CD4-positive, alpha-beta memory T cell (primary cell): ENCODE measurements at regions not wholly inside any gene's neighbourhood (a gene's known extent, or its start where the extent isn't known, plus 50 kb on each side); places are given as distances from the start of the nearest gene placed in this dataset.

ENCODE experiments used
- CTCF ChIA-PET: fragments of 350-600 bp; sonication (Branson Sonifier 250); formaldehyde crosslinking; loops from one replicate; lab custom pipeline; 2021; ENCODE audit warnings: inconsistent platforms; ENCODE audit not compliant: partially characterized antibody; lab: Charles Lee
- POLR2A ChIA-PET: fragments of 350-600 bp; sonication (Branson Sonifier 250); formaldehyde crosslinking; loops from one replicate; lab custom pipeline; 2021; ENCODE audit not compliant: partially characterized antibody; lab: Charles Lee
- DNase-seq, 5 donors: peaks; one replicate each; pipeline versions ENCODE4 v3.0.0 to v3.0.0-alpha.2; 2020 to 2022; ENCODE audit warnings: mixed read lengths in 1 of 5
- H3K27ac ChIP-seq: one replicate; pipeline ENCODE4 v1.7.0; 2013; ENCODE audit warnings: low read depth, low read length
- H3K27me3 ChIP-seq: 2 replicates; pipeline ENCODE4 v1.7.0; 2013; ENCODE audit warnings: mild to moderate bottlenecking, low read length, moderate library complexity; ENCODE audit not compliant: insufficient read depth
- H3K36me3 ChIP-seq: 2 replicates; pipeline ENCODE4 v1.7.0; 2013; ENCODE audit warnings: mild to moderate bottlenecking, low read length, moderate library complexity; ENCODE audit not compliant: insufficient read depth
- H3K4me1 ChIP-seq: 2 replicates; pipeline ENCODE4 v1.7.0; 2013; ENCODE audit warnings: mild to moderate bottlenecking, low read length, moderate library complexity; ENCODE audit not compliant: insufficient read depth
- H3K4me3 ChIP-seq, 2 donors: one replicate each; pipeline ENCODE4 v1.7.0; 2013; ENCODE audit warnings: low read length in 2 of 2, mild to moderate bottlenecking in 1 of 2
- H3K9me3 ChIP-seq, 2 donors: one replicate each; pipeline ENCODE4 v1.7.0; 2013; ENCODE audit warnings: low read length in 2 of 2, control low read depth in 1 of 2; ENCODE audit not compliant: control insufficient read depth in 1 of 2
- H3K27ac Mint-ChIP-seq, 7 donors: one replicate each; pipeline ENCODE4 v1.8.0; 2020 to 2021; ENCODE audit warnings: mixed read lengths in 7 of 7, mild to moderate bottlenecking in 6 of 7, inconsistent platforms in 3 of 7, moderate library complexity in 3 of 7
- H3K27me3 Mint-ChIP-seq, 2 donors: one replicate each; pipeline ENCODE4 v1.8.0; 2020 to 2021; ENCODE audit warnings: mixed read lengths in 2 of 2
- H3K36me3 Mint-ChIP-seq, 2 donors: one replicate each; pipeline ENCODE4 v1.8.0; 2020 to 2021; ENCODE audit warnings: mixed read lengths in 2 of 2, inconsistent platforms in 1 of 2, mild to moderate bottlenecking in 1 of 2
- H3K4me1 Mint-ChIP-seq, 4 donors: one replicate each; pipeline ENCODE4 v1.8.0; 2020 to 2021; ENCODE audit warnings: mixed read lengths in 4 of 4, mild to moderate bottlenecking in 1 of 4
- H3K4me3 Mint-ChIP-seq, 8 donors: one replicate each; pipeline ENCODE4 v1.8.0; 2020 to 2021; ENCODE audit warnings: mixed read lengths in 8 of 8, mild to moderate bottlenecking in 7 of 8, moderate library complexity in 6 of 8, inconsistent platforms in 3 of 8
- H3K9me3 Mint-ChIP-seq, 8 donors: one replicate each; pipeline ENCODE4 v1.8.0; 2020 to 2021; ENCODE audit warnings: mixed read lengths in 8 of 8, mild to moderate bottlenecking in 5 of 8, inconsistent platforms in 3 of 8, moderate library complexity in 1 of 8
- intact Hi-C: fragments of 100-400 bp; cut with micrococcal nuclease; formaldehyde crosslinking; loops from one replicate; pipeline ENCODE4 v1.15.1; 2023

DNA sequence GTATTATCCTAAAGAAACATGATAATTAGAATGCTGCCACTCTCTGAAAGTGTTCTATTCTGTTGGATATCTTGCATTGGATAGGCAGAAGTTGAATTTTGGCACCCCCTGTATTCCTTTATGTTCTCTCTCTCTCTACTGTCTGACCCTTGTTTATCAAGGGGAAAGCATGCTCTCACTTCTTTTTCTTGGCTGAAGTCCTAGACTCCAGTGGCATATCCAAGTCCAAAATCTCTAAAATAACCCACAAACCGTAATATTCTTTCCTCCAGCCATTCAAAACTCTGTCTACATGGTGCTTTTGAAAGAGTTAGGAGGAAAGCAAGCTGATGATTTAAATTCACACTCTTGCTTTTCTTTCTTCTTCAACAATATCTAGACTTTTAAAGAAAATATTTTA is 669.7 kb downstream of the TDRD15 start:
- H3K36me3 Mint-ChIP-seq = no peaks in the 10 kb centered on the region

DNA sequence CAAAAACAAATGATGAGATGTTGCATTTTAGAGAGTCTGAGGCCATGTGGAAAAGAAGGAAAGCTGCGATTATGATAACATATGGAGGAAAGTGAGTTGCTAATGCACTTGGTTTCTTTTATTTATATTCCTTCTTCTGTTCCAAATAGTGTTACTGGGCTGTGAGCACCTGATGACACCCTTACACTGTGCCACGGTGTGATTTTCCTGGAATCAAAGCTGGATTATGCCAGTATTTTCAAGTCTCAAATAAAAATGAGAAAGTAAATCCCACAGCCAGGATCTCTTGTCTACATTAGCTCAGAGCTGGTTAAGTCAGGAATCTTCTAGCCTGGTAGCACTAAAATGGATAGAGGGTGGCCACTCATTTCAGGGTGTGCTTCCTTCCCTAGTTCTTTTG is 670.8 kb downstream of the TDRD15 start:
- no peak overlapping the region for H3K27ac Mint-ChIP-seq

More for the DNA sequence above, 669.7 kb downstream of the TDRD15 start:
- ChIA-PET POLR2A (no interaction called here), CTCF (no interaction called here)
- no peak overlapping the region for H3K4me3 Mint-ChIP-seq
- no peaks in the 10 kb centered on the region for H3K27me3 Mint-ChIP-seq
- no peaks in the 10 kb centered on the region for H3K4me1 ChIP-seq
- no peaks in the 10 kb centered on the region for H3K4me1 Mint-ChIP-seq
- H3K4me3 ChIP-seq = no peak overlapping the region
- no peak for DNase-seq
- intact Hi-C loops = no loop called here
- no peak overlapping the region for H3K27ac Mint-ChIP-seq
- peaks cover 0 to 17% (median 6%) of the 10 kb centered on the region in 8 donors for H3K9me3 Mint-ChIP-seq
- H3K9me3 ChIP-seq = no peaks in the 10 kb centered on the region
- H3K27ac ChIP-seq = no peak overlapping the region
- no peaks in the 10 kb centered on the region for H3K36me3 ChIP-seq
- no peaks in the 10 kb centered on the region for H3K27me3 ChIP-seq

DNA sequence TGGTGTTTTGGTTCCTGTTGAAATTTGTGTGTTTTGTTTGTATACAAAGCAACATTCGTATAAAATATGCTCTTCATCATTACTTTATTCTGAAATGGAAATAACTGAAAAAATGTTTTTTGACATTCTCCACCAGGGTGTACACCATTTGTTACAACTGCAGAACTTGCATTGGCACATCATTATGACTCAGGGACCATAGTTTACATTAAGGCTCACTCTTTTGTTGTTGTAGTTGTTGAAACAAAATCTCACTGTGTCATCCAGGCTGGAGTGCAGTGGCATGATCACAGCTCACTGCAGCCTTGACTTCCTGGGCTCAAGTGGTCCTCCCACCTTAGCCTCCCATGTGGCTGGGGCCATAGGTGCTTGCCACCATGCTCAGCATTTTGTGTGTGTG is 676.6 kb downstream of the TDRD15 start:
- ChIA-PET POLR2A (no interaction called here), CTCF (no interaction called here)
- Histone ChIP-seq H3K9me3 (no peaks in the 10 kb centered on the region), H3K27me3 (no peaks in the 10 kb centered on the region), H3K27ac (no peak overlapping the region), H3K4me3 (no peak overlapping the region), H3K4me1 (no peaks in the 10 kb centered on the region), H3K36me3 (no peaks in the 10 kb centered on the region)
- Mint-ChIP-seq H3K4me3 (no peak overlapping the region), H3K36me3 (no peaks in the 10 kb centered on the region), H3K9me3 (peaks cover 2 to 12% (median 6%) of the 10 kb centered on the region in 8 donors), H3K4me1 (no peaks in the 10 kb centered on the region), H3K27ac (no peak overlapping the region), H3K27me3 (no peaks in the 10 kb centered on the region)
- DNase-seq = no peak
- intact Hi-C loops = no loop called here

More for the DNA sequence above, 670.8 kb downstream of the TDRD15 start:
- H3K9me3 ChIP-seq = no peaks in the 10 kb centered on the region
- H3K4me3 ChIP-seq = no peak overlapping the region
- H3K27me3 ChIP-seq = no peaks in the 10 kb centered on the region
- Mint-ChIP-seq H3K4me1 (no peaks in the 10 kb centered on the region), H3K9me3 (peaks cover 0 to 17% (median 6%) of the 10 kb centered on the region in 8 donors), H3K4me3 (no peak overlapping the region), H3K27me3 (no peaks in the 10 kb centered on the region), H3K36me3 (no peaks in the 10 kb centered on the region)
- H3K27ac ChIP-seq = no peak overlapping the region
- POLR2A ChIA-PET = no interaction called here
- H3K36me3 ChIP-seq = no peaks in the 10 kb centered on the region
- no peak for DNase-seq
- intact Hi-C loops = no loop called here
- H3K4me1 ChIP-seq = no peaks in the 10 kb centered on the region
- CTCF ChIA-PET = interaction anchor here (1.1 kb wide), 1 partner anchor 14 kb away, joined by 3 read pairs; no protein-coding TSS in a partner anchor

DNA sequence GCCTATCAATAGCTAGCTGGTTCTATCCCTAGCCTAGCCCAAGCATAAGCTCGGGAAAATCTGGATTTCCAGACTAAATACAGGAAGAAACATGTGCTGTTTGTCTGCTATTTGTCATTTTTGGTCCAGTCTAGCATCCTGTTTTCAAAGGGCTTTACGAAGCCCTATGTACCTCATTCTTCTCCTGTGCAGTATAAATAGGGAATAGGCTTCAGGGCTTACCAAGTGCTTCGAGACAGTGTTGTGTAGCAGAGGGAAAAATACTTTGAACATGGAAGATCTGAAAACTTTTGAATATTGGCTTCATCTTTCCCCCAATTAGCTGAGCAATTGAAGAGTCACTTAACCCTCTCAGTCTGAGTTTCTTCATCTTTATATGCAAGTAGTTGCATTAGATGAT is 679.8 kb downstream of the TDRD15 start:
- intact Hi-C loops = no loop called here
- no peaks in the 10 kb centered on the region for H3K27me3 Mint-ChIP-seq

DNA sequence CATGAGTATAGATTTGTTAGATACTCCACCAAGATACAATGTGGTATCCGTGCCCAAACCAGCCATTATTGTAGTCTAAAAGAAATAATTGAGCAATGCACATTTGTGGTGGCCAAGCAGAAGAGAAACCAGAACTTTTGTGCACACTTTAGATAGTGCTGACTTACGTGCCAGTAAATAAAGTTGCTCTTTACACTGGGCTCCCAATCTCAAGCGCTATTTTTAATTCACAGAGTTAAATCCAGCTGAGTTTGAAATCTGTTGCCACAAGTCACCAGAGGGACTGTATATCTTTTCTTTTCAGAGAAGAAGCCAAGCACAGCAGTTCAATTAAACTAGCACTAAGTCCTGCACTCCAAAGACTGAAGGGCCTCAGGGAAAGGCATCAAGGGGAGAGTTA is 680.4 kb downstream of the TDRD15 start:
- ChIA-PET POLR2A (no interaction called here), CTCF (no interaction called here)
- Histone ChIP-seq H3K27me3 (no peaks in the 10 kb centered on the region), H3K4me1 (no peaks in the 10 kb centered on the region), H3K4me3 (no peak overlapping the region), H3K36me3 (no peaks in the 10 kb centered on the region), H3K9me3 (no peaks in the 10 kb centered on the region), H3K27ac (no peak overlapping the region)
- no peaks in the 10 kb centered on the region for H3K27me3 Mint-ChIP-seq
- H3K27ac Mint-ChIP-seq = no peak overlapping the region
- H3K9me3 Mint-ChIP-seq = peaks cover 0 to 9% (median 2%) of the 10 kb centered on the region in 8 donors
- H3K4me1 Mint-ChIP-seq = no peaks in the 10 kb centered on the region
- no peaks in the 10 kb centered on the region for H3K36me3 Mint-ChIP-seq
- H3K4me3 Mint-ChIP-seq = no peak overlapping the region
- intact Hi-C loops = no loop called here
- DNase-seq = no peak

More for the DNA sequence above, 679.8 kb downstream of the TDRD15 start:
- ChIA-PET POLR2A (no interaction called here), CTCF (no interaction called here)
- Histone ChIP-seq H3K4me1 (no peaks in the 10 kb centered on the region), H3K9me3 (no peaks in the 10 kb centered on the region), H3K36me3 (no peaks in the 10 kb centered on the region), H3K27me3 (no peaks in the 10 kb centered on the region), H3K27ac (no peak overlapping the region), H3K4me3 (no peak overlapping the region)
- Mint-ChIP-seq H3K36me3 (no peaks in the 10 kb centered on the region), H3K4me3 (no peak overlapping the region), H3K4me1 (no peaks in the 10 kb centered on the region), H3K9me3 (peaks cover 0 to 9% (median 3%) of the 10 kb centered on the region in 8 donors), H3K27ac (no peak overlapping the region)
- DNase-seq = no peak

DNA sequence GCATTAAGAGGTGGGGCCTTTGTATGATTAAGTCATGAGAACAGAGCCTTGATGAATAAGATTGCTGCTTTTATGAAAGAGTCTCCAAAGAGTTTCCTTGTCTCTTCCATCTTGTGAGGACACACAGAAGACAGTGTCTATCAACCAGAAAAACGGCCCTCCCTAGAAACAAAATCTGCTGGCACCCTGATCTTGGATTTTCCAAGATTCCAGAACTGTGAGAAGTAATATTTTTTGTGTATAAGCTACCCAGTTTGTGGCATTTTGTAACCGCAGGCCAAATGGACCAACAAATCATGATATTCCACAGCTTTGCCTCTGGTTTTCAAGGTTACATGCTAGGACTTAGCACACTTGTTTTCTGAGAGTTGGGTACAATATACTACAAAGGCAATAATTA is 687.8 kb downstream of the TDRD15 start:
- ChIA-PET CTCF (no interaction called here), POLR2A (no interaction called here)
- no peak overlapping the region for H3K27ac Mint-ChIP-seq
- Histone ChIP-seq H3K27me3 (no peaks in the 10 kb centered on the region), H3K4me3 (no peak overlapping the region), H3K9me3 (no peaks in the 10 kb centered on the region), H3K4me1 (no peaks in the 10 kb centered on the region), H3K27ac (no peak overlapping the region), H3K36me3 (no peaks in the 10 kb centered on the region)
- no peaks in the 10 kb centered on the region for H3K4me1 Mint-ChIP-seq
- no peaks in the 10 kb centered on the region for H3K36me3 Mint-ChIP-seq
- DNase-seq = no peak
- no peaks in the 10 kb centered on the region for H3K27me3 Mint-ChIP-seq
- intact Hi-C loops = no loop called here
- no peak overlapping the region for H3K4me3 Mint-ChIP-seq
- peaks cover 0 to 8% (median 5%) of the 10 kb centered on the region in 8 donors for H3K9me3 Mint-ChIP-seq

DNA sequence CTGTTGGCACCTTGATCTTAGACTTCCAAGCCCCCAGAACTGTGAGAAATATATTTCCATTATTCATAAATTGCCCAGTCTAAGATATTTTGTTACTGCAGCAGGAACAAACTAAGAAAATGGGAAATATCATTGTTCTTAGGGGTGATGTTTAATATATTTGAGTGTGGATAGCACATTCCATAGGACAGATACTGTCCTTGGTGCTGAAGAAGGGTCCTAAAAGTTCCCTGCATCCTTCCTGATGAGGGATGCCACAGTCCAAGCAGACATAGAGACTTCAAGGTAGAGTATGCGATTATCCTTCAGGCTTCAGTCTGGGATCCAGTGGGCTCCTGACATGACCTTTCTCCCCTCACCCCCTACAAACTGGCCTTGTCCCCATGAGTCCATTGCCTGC is 689.0 kb downstream of the TDRD15 start:
- CTCF ChIA-PET = no interaction called here
- Histone ChIP-seq H3K4me3 (no peak overlapping the region), H3K4me1 (no peaks in the 10 kb centered on the region), H3K9me3 (no peaks in the 10 kb centered on the region), H3K27ac (no peak overlapping the region), H3K36me3 (no peaks in the 10 kb centered on the region), H3K27me3 (no peaks in the 10 kb centered on the region)
- no peaks in the 10 kb centered on the region for H3K27me3 Mint-ChIP-seq
- H3K9me3 Mint-ChIP-seq = peaks cover 0 to 8% (median 4%) of the 10 kb centered on the region in 8 donors
- no peaks in the 10 kb centered on the region for H3K4me1 Mint-ChIP-seq
- intact Hi-C loops = no loop called here
- no peak for DNase-seq
- H3K27ac Mint-ChIP-seq = no peak overlapping the region
- H3K4me3 Mint-ChIP-seq = no peak overlapping the region
- POLR2A ChIA-PET = no interaction called here
- no peaks in the 10 kb centered on the region for H3K36me3 Mint-ChIP-seq
